HEK293T (cell line): ENCODE measurements at regions not wholly inside any gene's neighbourhood (a gene's known extent, or its start where the extent isn't known, plus 50 kb on each side); places are given as distances from the start of the nearest gene placed in this dataset.

Source experiments
- CTBP1 ChIP-seq: fragments of 450-650 bp; IDR thresholded peaks from 2 replicates; pipeline ENCODE4 v1.6.1; 2016; ENCODE audit warnings: borderline replicate concordance
- FOXM1 ChIP-seq: fragments of 450-650 bp; IDR thresholded peaks from 2 replicates; pipeline ENCODE4 v1.6.1; 2017; ENCODE audit warnings: mild to moderate bottlenecking, borderline replicate concordance
- HDGF ChIP-seq: fragments of 450-650 bp; IDR thresholded peaks from 2 replicates; pipeline ENCODE4 v1.6.1; 2017; ENCODE audit warnings: antibody characterized with exemption, borderline replicate concordance
- TARDBP ChIP-seq: fragments of 450-650 bp; IDR thresholded peaks from 2 replicates; pipeline ENCODE4 v1.6.1; 2016

GRCh38 chr18:67268530-67268929, 248.0 kb downstream of the DSEL start:
- TF ChIP-seq TARDBP (no peak), CTBP1 (no peak), HDGF (no peak), FOXM1 (no peak)
